ENCODE measurements at regions not wholly inside any gene's neighbourhood (a gene's known extent, or its start where the extent isn't known, plus 50 kb on each side); places are given as distances from the start of the nearest gene placed in this dataset.

- no peaks in the 10 kb centered on the region for H3K9me3 ChIP-seq
- DNase-seq (ENCODE audit: low spot score) = no peak
- H3K27ac ChIP-seq = no peak overlapping the region
- no peak overlapping the region for H3K4me3 ChIP-seq
- TF ChIP-seq CTCF (IDR thresholded peaks at IDR 0.05) = no peak
- no peak for TF ChIP-seq POLR2A (IDR thresholded peaks at IDR 0.05)
- TF ChIP-seq POLR2AphosphoS5 (IDR thresholded peaks at IDR 0.05) = no peak
- 97% methylated on average over 3 of the region's 3 CpGs for WGBS
- H3K27me3 ChIP-seq (replicated peaks; ENCODE audit: insufficient read depth) = no peaks in the 10 kb centered on the region
- no peaks in the 10 kb centered on the region for H3K36me3 ChIP-seq
- H3K4me1 ChIP-seq (replicated peaks) = no peaks in the 10 kb centered on the region
- intact Hi-C loops (cut with DNase I) = no loop called here
Measured at GRCh38 chrX:40445691-40446090, 135.1 kb upstream of the ATP6AP2 start.

GRCh38 chrX:40444798-40445496, 135.8 kb upstream of the ATP6AP2 start:
- H3K27ac ChIP-seq = no peak overlapping the region
- no peaks in the 10 kb centered on the region for H3K36me3 ChIP-seq
- H3K9me3 ChIP-seq = no peaks in the 10 kb centered on the region
- intact Hi-C loops (cut with DNase I) = no loop called here
- 58% methylated on average over 12 of the region's 12 CpGs for WGBS
- no peak for DNase-seq (ENCODE audit: low spot score)
- H3K27me3 ChIP-seq (replicated peaks; ENCODE audit: insufficient read depth) = no peaks in the 10 kb centered on the region
- H3K4me3 ChIP-seq = no peak overlapping the region
- TF ChIP-seq POLR2AphosphoS5 (IDR thresholded peaks at IDR 0.05) = no peak
- no peak for TF ChIP-seq POLR2A (IDR thresholded peaks at IDR 0.05)
- TF ChIP-seq CTCF (IDR thresholded peaks at IDR 0.05) = no peak
- H3K4me1 ChIP-seq (replicated peaks) = no peaks in the 10 kb centered on the region

- no peak for TF ChIP-seq POLR2AphosphoS5 (IDR thresholded peaks at IDR 0.05)
- TF ChIP-seq POLR2A (IDR thresholded peaks at IDR 0.05) = no peak
- TF ChIP-seq CTCF (IDR thresholded peaks at IDR 0.05) = no peak
- intact Hi-C loops (cut with DNase I) = no loop called here
- no peaks in the 10 kb centered on the region for H3K27me3 ChIP-seq (replicated peaks; ENCODE audit: insufficient read depth)
- 88% methylated on average over 2 of the region's 2 CpGs for WGBS
- no peak overlapping the region for H3K27ac ChIP-seq
- H3K4me1 ChIP-seq (replicated peaks) = no peaks in the 10 kb centered on the region
- no peaks in the 10 kb centered on the region for H3K36me3 ChIP-seq
- DNase-seq (ENCODE audit: low spot score) = no peak
- no peak overlapping the region for H3K4me3 ChIP-seq
- no peaks in the 10 kb centered on the region for H3K9me3 ChIP-seq
Measured at GRCh38 chrX:40444133-40444532, 136.6 kb upstream of the ATP6AP2 start.

- DNase-seq (ENCODE audit: low spot score) = no peak
- no peaks in the 10 kb centered on the region for H3K36me3 ChIP-seq
- intact Hi-C loops (cut with DNase I) = no loop called here
- no peak overlapping the region for H3K4me3 ChIP-seq
- TF ChIP-seq POLR2A (IDR thresholded peaks at IDR 0.05) (no peak), POLR2AphosphoS5 (IDR thresholded peaks at IDR 0.05) (no peak), CTCF (IDR thresholded peaks at IDR 0.05) (no peak)
- no peaks in the 10 kb centered on the region for H3K9me3 ChIP-seq
- no peaks in the 10 kb centered on the region for H3K4me1 ChIP-seq (replicated peaks)
- 79% methylated on average over 3 of the region's 3 CpGs for WGBS
- H3K27me3 ChIP-seq (replicated peaks; ENCODE audit: insufficient read depth) = no peaks in the 10 kb centered on the region
- no peak overlapping the region for H3K27ac ChIP-seq
Measured at GRCh38 chrX:40440866-40441265, 139.9 kb upstream of the ATP6AP2 start.
